ENCODE measurements at regions not wholly inside any gene's neighbourhood (a gene's known extent, or its start where the extent isn't known, plus 50 kb on each side); places are given as distances from the start of the nearest gene placed in this dataset.

DNA sequence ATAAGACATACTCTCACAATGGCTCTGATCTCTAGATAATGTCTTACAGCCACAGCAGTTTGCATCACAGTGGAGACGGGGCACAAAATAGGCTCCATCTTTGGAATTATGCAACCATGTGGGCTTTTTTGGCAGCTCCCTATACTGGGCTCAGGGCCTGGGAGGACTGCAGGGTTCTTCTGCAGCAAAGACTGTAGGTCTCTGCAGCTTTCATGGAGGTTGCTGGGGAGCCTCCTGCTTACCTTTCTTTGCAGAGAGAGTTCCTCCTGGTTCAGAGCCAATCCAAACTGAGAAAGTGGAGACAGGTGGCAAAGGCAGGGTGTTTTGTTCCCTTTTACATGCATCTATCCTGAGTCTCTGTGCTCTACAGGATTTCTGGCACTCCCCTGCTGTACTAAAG, 558.0 kb downstream of the TLR4 start:
- H3K36me3 Mint-ChIP-seq (ENCODE audit: insufficient read depth): no peaks in the 10 kb centered on the region
- no peak overlapping the region for H3K27ac Mint-ChIP-seq
- H3K4me1 Mint-ChIP-seq (ENCODE audit: low read depth): no peaks in the 10 kb centered on the region
- DNase-seq (ENCODE audit: low spot score, unreplicated experiment): no peak
- TF ChIP-seq CTCF (IDR thresholded peaks at IDR 0.05; ENCODE audit: unreplicated experiment): no peak
- H3K27me3 Mint-ChIP-seq: no peaks in the 10 kb centered on the region
- peaks cover 7% of the 10 kb centered on the region for H3K9me3 Mint-ChIP-seq (ENCODE audit: low read depth)
- no peak overlapping the region for H3K4me3 Mint-ChIP-seq (ENCODE audit: low read depth)

- Mint-ChIP-seq H3K4me1 (ENCODE audit: low read depth) (no peaks in the 10 kb centered on the region), H3K27me3 (no peaks in the 10 kb centered on the region), H3K36me3 (ENCODE audit: insufficient read depth) (no peaks in the 10 kb centered on the region), H3K27ac (no peak overlapping the region), H3K4me3 (ENCODE audit: low read depth) (no peak overlapping the region), H3K9me3 (ENCODE audit: low read depth) (peaks cover 7% of the 10 kb centered on the region)
- no peak for DNase-seq (ENCODE audit: low spot score, unreplicated experiment)
- no peak for TF ChIP-seq CTCF (IDR thresholded peaks at IDR 0.05; ENCODE audit: unreplicated experiment)
These were observed 559.7 kb downstream of the TLR4 start for GRCh38 chr9:118263949-118264348.

GRCh38 chr9:118268046-118268445, 563.8 kb downstream of the TLR4 start:
- Mint-ChIP-seq H3K27me3 (no peaks in the 10 kb centered on the region), H3K36me3 (ENCODE audit: insufficient read depth) (no peaks in the 10 kb centered on the region)

GRCh38 chr9:118269623-118270022, 565.4 kb downstream of the TLR4 start:
- no peaks in the 10 kb centered on the region for H3K9me3 Mint-ChIP-seq (ENCODE audit: low read depth)

More at GRCh38 chr9:118268046-118268445, 563.8 kb downstream of the TLR4 start:
- Mint-ChIP-seq H3K4me3 (ENCODE audit: low read depth) (no peak overlapping the region), H3K4me1 (ENCODE audit: low read depth) (no peaks in the 10 kb centered on the region), H3K27ac (no peak overlapping the region), H3K9me3 (ENCODE audit: low read depth) (no peaks in the 10 kb centered on the region)
- no peak for TF ChIP-seq CTCF (IDR thresholded peaks at IDR 0.05; ENCODE audit: unreplicated experiment)
- DNase-seq (ENCODE audit: low spot score, unreplicated experiment): no peak

DNA sequence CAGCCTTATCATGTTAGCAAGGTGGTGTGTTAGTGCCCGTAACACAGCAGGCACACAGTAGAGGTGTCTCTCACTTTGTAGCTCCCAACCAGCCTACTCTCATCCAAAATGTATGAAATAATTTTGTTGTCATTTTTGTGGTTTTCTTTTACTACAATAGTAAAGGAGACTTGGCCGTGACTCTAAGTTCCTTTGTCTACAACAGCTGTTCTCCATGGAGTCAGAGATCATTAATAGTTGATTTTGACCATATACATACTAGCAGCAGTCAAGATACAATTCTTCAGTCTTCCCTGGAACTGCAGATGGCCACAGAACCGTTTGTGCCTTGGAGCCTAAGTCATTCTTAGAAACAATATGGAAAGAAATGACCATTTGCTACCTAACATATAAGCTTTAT, 567.1 kb downstream of the TLR4 start:
- DNase-seq (ENCODE audit: low spot score, unreplicated experiment): no peak
- Mint-ChIP-seq H3K4me1 (ENCODE audit: low read depth) (no peaks in the 10 kb centered on the region), H3K27ac (no peak overlapping the region), H3K9me3 (ENCODE audit: low read depth) (no peaks in the 10 kb centered on the region), H3K27me3 (no peaks in the 10 kb centered on the region), H3K36me3 (ENCODE audit: insufficient read depth) (no peaks in the 10 kb centered on the region), H3K4me3 (ENCODE audit: low read depth) (no peak overlapping the region)
- no peak for TF ChIP-seq CTCF (IDR thresholded peaks at IDR 0.05; ENCODE audit: unreplicated experiment)

More at GRCh38 chr9:118269623-118270022, 565.4 kb downstream of the TLR4 start:
- H3K4me3 Mint-ChIP-seq (ENCODE audit: low read depth): no peak overlapping the region
- no peaks in the 10 kb centered on the region for H3K4me1 Mint-ChIP-seq (ENCODE audit: low read depth)
- H3K27ac Mint-ChIP-seq: no peak overlapping the region
- no peaks in the 10 kb centered on the region for H3K27me3 Mint-ChIP-seq
- H3K36me3 Mint-ChIP-seq (ENCODE audit: insufficient read depth): no peaks in the 10 kb centered on the region
- DNase-seq (ENCODE audit: low spot score, unreplicated experiment): no peak
- no peak for TF ChIP-seq CTCF (IDR thresholded peaks at IDR 0.05; ENCODE audit: unreplicated experiment)

All from progenitor cell of endocrine pancreas (in vitro differentiated cells).